OCI-LY7 (cell line): ENCODE measurements at regions not wholly inside any gene's neighbourhood (a gene's known extent, or its start where the extent isn't known, plus 50 kb on each side); places are given as distances from the start of the nearest gene placed in this dataset.

ENCODE experiments used
- BruUV-seq: library from RNA; stranded (reverse); fragments of 400-500 nt; replicated peaks from 2 replicates; lab custom pipeline; 2021; lab: Mats Ljungman, UMichigan
- CTCF ChIA-PET: fragments of 300-600 bp; sonication (Branson Sonifier 250); formaldehyde crosslinking; loops from one replicate; lab custom pipeline; 2022; ENCODE audit warnings: antibody characterized with exemption; ENCODE audit not compliant: unreplicated experiment; lab: Charles Lee
- POLR2A ChIA-PET: fragments of 300-600 bp; sonication (Branson Sonifier 250); formaldehyde crosslinking; loops from one replicate; lab custom pipeline; 2022; ENCODE audit warnings: antibody characterized with exemption; lab: Charles Lee
- DNase-seq: peaks from one replicate; pipeline ENCODE4 v3.0.0-alpha.2; 2015; ENCODE audit warnings: low spot score
- H2AFZ ChIP-seq: fragments of 200-600 bp; sonication (generic), shearing (Covaris generic); 2 replicates; pipeline ENCODE4 v1.6.1; 2014; ENCODE audit warnings: mild to moderate bottlenecking, antibody characterized with exemption, low read length, moderate library complexity
- H3K27ac ChIP-seq: fragments of 200-600 bp; sonication (generic); 2 replicates; pipeline ENCODE4 v1.5.1; 2014; ENCODE audit warnings: mixed run types, low read depth, mild to moderate bottlenecking, moderate library complexity, low read length, inconsistent platforms; ENCODE audit not compliant: poor library complexity, severe bottlenecking
- H3K36me3 ChIP-seq: fragments of 200-600 bp; sonication (generic); 2 replicates; pipeline ENCODE4 v1.6.1; 2014; ENCODE audit warnings: mild to moderate bottlenecking, antibody characterized with exemption, low read length, moderate library complexity, mixed read lengths; ENCODE audit not compliant: insufficient read depth
- H3K4me1 ChIP-seq: fragments of 200-600 bp; sonication (generic); 2 replicates; pipeline ENCODE4 v1.5.1; 2014; ENCODE audit warnings: mild to moderate bottlenecking, low read length; ENCODE audit not compliant: insufficient read depth, poor library complexity, severe bottlenecking
- H3K4me2 ChIP-seq: fragments of 200-600 bp; sonication (generic); 2 replicates; pipeline ENCODE4 v1.6.1; 2014; ENCODE audit warnings: mild to moderate bottlenecking, low read length
- H3K4me3 ChIP-seq: fragments of 200-600 bp; sonication (generic); 2 replicates; pipeline ENCODE4 v1.5.1; 2014; ENCODE audit warnings: mild to moderate bottlenecking, low read depth, low read length; ENCODE audit not compliant: poor library complexity, severe bottlenecking
- H3K79me2 ChIP-seq: fragments of 200-600 bp; sonication (generic); 2 replicates; pipeline ENCODE4 v1.6.1; 2016; ENCODE audit warnings: low read depth, mild to moderate bottlenecking, low read length, moderate library complexity, mixed read lengths; ENCODE audit not compliant: insufficient read depth
- H3K9me2 ChIP-seq: fragments of 200-600 bp; sonication (generic); 2 replicates; pipeline ENCODE4 v1.6.1; 2016; ENCODE audit warnings: mild to moderate bottlenecking, low read length, mixed read lengths; ENCODE audit not compliant: insufficient read depth
- H3K9me3 ChIP-seq: fragments of 200-600 bp; sonication (generic); 2 replicates; pipeline ENCODE4 v1.6.1; 2014; ENCODE audit warnings: mild to moderate bottlenecking, mixed run types, low read length, mixed read lengths
- H4K20me1 ChIP-seq: fragments of 200-600 bp; sonication (generic); 2 replicates; pipeline ENCODE4 v1.6.1; 2014; ENCODE audit warnings: mild to moderate bottlenecking, antibody characterized with exemption, low read length, moderate library complexity, mixed read lengths; ENCODE audit not compliant: insufficient read depth
- CTCF ChIP-seq: fragments of 200-600 bp; sonication (generic); conservative IDR thresholded peaks from 2 replicates; pipeline ENCODE4 v1.5.1; 2014; ENCODE audit warnings: mild to moderate bottlenecking, antibody characterized with exemption, low read length, moderate library complexity, mixed read lengths
- EZH2phosphoT487 ChIP-seq: fragments of 200-600 bp; sonication (generic); IDR thresholded peaks from 2 replicates; pipeline ENCODE4 v1.6.1; 2018; ENCODE audit warnings: low read depth, borderline replicate concordance, mild to moderate bottlenecking, mixed run types, antibody characterized with exemption, low read length, moderate library complexity, mixed read lengths
- intact Hi-C: fragments of 100-400 bp; cut with micrococcal nuclease; formaldehyde crosslinking; loops from one replicate; pipeline ENCODE4 v1.10.0; 2022; ENCODE audit not compliant: unreplicated experiment

- no peaks in the 10 kb centered on the region for H3K4me1 ChIP-seq
- H3K4me3 ChIP-seq = no peak overlapping the region
- no peak for DNase-seq
- intact Hi-C loops = no loop called here
- H2AFZ ChIP-seq = no peak overlapping the region
- H3K9me3 ChIP-seq = no peaks in the 10 kb centered on the region
- CTCF ChIA-PET = no interaction called here
- no peaks in the 10 kb centered on the region for H3K9me2 ChIP-seq
- TF ChIP-seq EZH2phosphoT487 (no peak), CTCF (no peak)
- H3K27ac ChIP-seq = no peak overlapping the region
- POLR2A ChIA-PET = no interaction called here
- H3K4me2 ChIP-seq = no peak overlapping the region
- no peaks in the 10 kb centered on the region for H3K79me2 ChIP-seq
- BruUV-seq = no TSS peak
- no peaks in the 10 kb centered on the region for H4K20me1 ChIP-seq
- H3K36me3 ChIP-seq = no peaks in the 10 kb centered on the region
These were observed 63.3 kb upstream of the TNRC6B start for GRCh38 chr22:40114411-40114810.

- Histone ChIP-seq H3K4me3 (no peak overlapping the region), H3K4me1 (no peaks in the 10 kb centered on the region), H4K20me1 (no peaks in the 10 kb centered on the region), H2AFZ (no peak overlapping the region), H3K27ac (no peak overlapping the region), H3K36me3 (no peaks in the 10 kb centered on the region), H3K9me2 (no peaks in the 10 kb centered on the region), H3K4me2 (no peak overlapping the region), H3K9me3 (no peaks in the 10 kb centered on the region), H3K79me2 (no peaks in the 10 kb centered on the region)
- CTCF ChIA-PET = no interaction called here
- no TSS peak for BruUV-seq
- no peak for DNase-seq
- TF ChIP-seq EZH2phosphoT487 = no peak
- TF ChIP-seq CTCF = no peak
- intact Hi-C loops = no loop called here
- POLR2A ChIA-PET = interaction anchor here (1.2 kb wide), 1 partner anchor 43 kb away, joined by 3 read pairs; no protein-coding TSS in a partner anchor
These were observed 61.1 kb upstream of the TNRC6B start for GRCh38 chr22:40116496-40117200.

- ChIA-PET CTCF (no interaction called here), POLR2A (no interaction called here)
- Histone ChIP-seq H3K36me3 (no peaks in the 10 kb centered on the region), H3K4me3 (no peak overlapping the region), H3K9me2 (no peaks in the 10 kb centered on the region), H3K9me3 (no peaks in the 10 kb centered on the region), H3K79me2 (no peaks in the 10 kb centered on the region), H2AFZ (no peak overlapping the region), H4K20me1 (no peaks in the 10 kb centered on the region), H3K4me1 (no peaks in the 10 kb centered on the region), H3K4me2 (no peak overlapping the region), H3K27ac (no peak overlapping the region)
- TF ChIP-seq CTCF (no peak), EZH2phosphoT487 (no peak)
- no peak for DNase-seq
- BruUV-seq = no TSS peak
- intact Hi-C loops = no loop called here
These were observed 58.7 kb upstream of the TNRC6B start for GRCh38 chr22:40118979-40119378.
